GM12875 (cell line): ENCODE measurements at regions not wholly inside any gene's neighbourhood (a gene's known extent, or its start where the extent isn't known, plus 50 kb on each side); places are given as distances from the start of the nearest gene placed in this dataset.

Experiments used
- H3K4me3 ChIP-seq: one replicate; pipeline ENCODE4 v1.5.1; 2011; ENCODE audit warnings: low read depth, low read length, control low read depth
- TF ChIP-seq, protein P1 (sequence below): IDR thresholded peaks from 2 replicates; pipeline ENCODE4 v1.5.1; 2011; ENCODE audit warnings: low read depth, mild to moderate bottlenecking, control low read depth, inconsistent platforms, low read length, moderate library complexity, borderline replicate concordance; ENCODE audit not compliant: insufficient read depth

DNA sequence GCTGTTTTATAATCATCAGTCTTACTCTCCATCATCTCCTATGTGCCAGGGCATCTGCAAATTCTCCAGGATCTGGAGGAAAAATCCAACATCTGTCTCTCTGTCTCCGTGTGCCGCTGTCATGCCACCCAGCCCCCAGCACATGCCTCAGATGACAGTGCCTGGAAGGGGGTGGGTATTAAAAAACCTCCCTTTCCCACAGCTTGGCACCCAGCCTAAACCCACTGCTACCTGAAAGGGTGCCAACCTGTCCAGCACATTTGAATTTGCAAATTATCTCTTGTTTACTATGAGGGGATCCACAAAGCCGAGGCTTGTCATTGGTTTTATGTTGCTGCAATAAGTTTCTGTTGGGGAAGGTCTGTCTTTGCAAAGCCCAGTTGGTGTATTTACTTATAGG is 73.1 kb downstream of the EMX2 start:
- TF ChIP-seq, protein P1, sequence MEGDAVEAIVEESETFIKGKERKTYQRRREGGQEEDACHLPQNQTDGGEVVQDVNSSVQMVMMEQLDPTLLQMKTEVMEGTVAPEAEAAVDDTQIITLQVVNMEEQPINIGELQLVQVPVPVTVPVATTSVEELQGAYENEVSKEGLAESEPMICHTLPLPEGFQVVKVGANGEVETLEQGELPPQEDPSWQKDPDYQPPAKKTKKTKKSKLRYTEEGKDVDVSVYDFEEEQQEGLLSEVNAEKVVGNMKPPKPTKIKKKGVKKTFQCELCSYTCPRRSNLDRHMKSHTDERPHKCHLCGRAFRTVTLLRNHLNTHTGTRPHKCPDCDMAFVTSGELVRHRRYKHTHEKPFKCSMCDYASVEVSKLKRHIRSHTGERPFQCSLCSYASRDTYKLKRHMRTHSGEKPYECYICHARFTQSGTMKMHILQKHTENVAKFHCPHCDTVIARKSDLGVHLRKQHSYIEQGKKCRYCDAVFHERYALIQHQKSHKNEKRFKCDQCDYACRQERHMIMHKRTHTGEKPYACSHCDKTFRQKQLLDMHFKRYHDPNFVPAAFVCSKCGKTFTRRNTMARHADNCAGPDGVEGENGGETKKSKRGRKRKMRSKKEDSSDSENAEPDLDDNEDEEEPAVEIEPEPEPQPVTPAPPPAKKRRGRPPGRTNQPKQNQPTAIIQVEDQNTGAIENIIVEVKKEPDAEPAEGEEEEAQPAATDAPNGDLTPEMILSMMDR, result no peak

GRCh38 chr10:117616179-117616578 is 73.6 kb downstream of the EMX2 start:
- TF ChIP-seq, protein P1, result no peak

More for the DNA sequence above, 73.1 kb downstream of the EMX2 start:
- no peak overlapping the region for H3K4me3 ChIP-seq

GRCh38 chr10:117617086-117617485 is 74.5 kb downstream of the EMX2 start:
- TF ChIP-seq, protein P1, result no peak
- H3K4me3 ChIP-seq, result no peak overlapping the region

More at GRCh38 chr10:117616179-117616578, 73.6 kb downstream of the EMX2 start:
- H3K4me3 ChIP-seq, result no peak overlapping the region

DNA sequence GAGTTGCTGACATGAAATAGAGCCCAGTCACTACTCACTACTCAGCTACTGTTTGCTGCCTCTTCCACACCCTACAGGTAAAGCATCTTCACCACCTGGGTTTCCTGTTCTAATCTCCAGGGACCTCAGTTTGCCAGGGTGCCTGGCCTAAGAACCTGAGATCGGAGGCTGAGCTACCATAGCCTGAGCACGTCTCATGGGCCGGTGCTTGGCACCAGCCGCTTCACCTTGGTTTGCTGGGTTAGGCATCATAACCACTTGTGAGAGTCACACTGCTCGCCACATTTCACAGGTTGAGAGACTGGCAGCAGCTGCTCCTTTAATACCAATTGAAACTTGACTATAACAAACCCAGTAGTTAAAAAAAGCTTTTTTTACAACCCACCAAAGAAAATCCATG is 75.1 kb downstream of the EMX2 start:
- TF ChIP-seq, protein P1, result no peak
- H3K4me3 ChIP-seq, result no peak overlapping the region

GRCh38 chr10:117619223-117619622 is 76.7 kb downstream of the EMX2 start:
- TF ChIP-seq, protein P1, result no peak
- H3K4me3 ChIP-seq, result no peak overlapping the region

GRCh38 chr10:117619707-117620405 is 77.3 kb downstream of the EMX2 start:
- TF ChIP-seq, protein P1, result no peak

DNA sequence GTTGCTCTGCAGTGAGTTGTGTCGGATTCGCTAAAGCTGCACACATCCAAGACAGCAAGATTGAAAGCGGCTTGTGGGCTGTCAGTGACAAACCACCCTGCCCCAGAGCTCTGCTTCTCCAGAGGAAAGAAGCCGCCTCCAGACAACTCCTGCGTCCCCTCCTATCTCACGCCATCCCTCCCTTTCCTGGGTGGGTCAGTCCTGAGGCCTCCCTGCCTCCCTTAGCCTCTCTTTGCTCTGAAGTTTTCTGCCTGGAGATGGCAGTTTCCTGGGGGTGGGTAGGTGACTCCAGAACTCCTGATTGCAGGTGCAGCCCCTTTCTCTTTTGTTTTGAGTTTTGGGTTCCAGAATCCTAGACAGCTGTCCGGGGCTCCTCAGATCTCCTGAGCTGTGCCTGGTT is 78.7 kb downstream of the EMX2 start:
- no peak overlapping the region for H3K4me3 ChIP-seq
- TF ChIP-seq, protein P1, result no peak

More at GRCh38 chr10:117619707-117620405, 77.3 kb downstream of the EMX2 start:
- no peak overlapping the region for H3K4me3 ChIP-seq
